ENCODE measurements at regions not wholly inside any gene's neighbourhood (a gene's known extent, or its start where the extent isn't known, plus 50 kb on each side); places are given as distances from the start of the nearest gene placed in this dataset.
"Not testable (repeated sequence)": the region's sequence is repeated elsewhere in the genome, so short reads cannot be mapped to it uniquely, and the experiment has no call there.

GRCh38 chr6:57708061-57708460, 390.6 kb downstream of the PRIM2 start:
- H3K9me3 Mint-ChIP-seq, result peaks cover 3 to 57% of the 10 kb centered on the region in 2 experiments; a peak in 4 of 5 replicates
- not testable (repeated sequence) for H3K79me1 ChIP-seq (ENCODE audit: insufficient read depth, low read depth, low read length, poor library complexity, severe bottlenecking); H3K4me1 Mint-ChIP-seq; H3K27me3 Mint-ChIP-seq (ENCODE audit: low read depth); H2BK120ac ChIP-seq (ENCODE audit: low read depth, low read length, poor library complexity, severe bottlenecking); H2BK12ac ChIP-seq (ENCODE audit: insufficient read length, low read depth, low read length); H3K27ac ChIP-seq (ENCODE audit: insufficient read length, low read depth, low read length); H2BK15ac ChIP-seq (ENCODE audit: low read depth, low read length); H3K4me1 ChIP-seq (ENCODE audit: insufficient read depth, low read length); H3K79me2 ChIP-seq (ENCODE audit: insufficient read depth, low read length); H2BK5ac ChIP-seq (ENCODE audit: insufficient read length, low read length); H3T11ph ChIP-seq (ENCODE audit: low read length); H3K27ac Mint-ChIP-seq; H2AK5ac ChIP-seq (ENCODE audit: insufficient read length, low read length); H3K9ac ChIP-seq (ENCODE audit: extremely low read depth, insufficient read length, low read length); H3K27me3 ChIP-seq (ENCODE audit: insufficient read depth, low read length); H3K56ac ChIP-seq (ENCODE audit: insufficient read length, low read depth, low read length); H3K4ac ChIP-seq (ENCODE audit: low read depth, low read length); H2AFZ ChIP-seq (ENCODE audit: low read length); H3K18ac ChIP-seq (ENCODE audit: insufficient read length, low read depth, low read length); H3K4me3 Mint-ChIP-seq; H4K20me1 ChIP-seq (ENCODE audit: control insufficient read depth, insufficient read depth, insufficient read length); DNase-seq; H3K14ac ChIP-seq (ENCODE audit: insufficient read depth, low read length); H3K4me2 ChIP-seq (ENCODE audit: insufficient read depth, insufficient read length, low read length); H4K5ac ChIP-seq (ENCODE audit: insufficient read length, low read depth, low read length); H4K91ac ChIP-seq (ENCODE audit: insufficient read length, low read depth, low read length); H3K9me3 ChIP-seq (ENCODE audit: control insufficient read depth, low read depth, low read length); H3K23ac ChIP-seq (ENCODE audit: insufficient read length, low read depth, low read length); H2BK20ac ChIP-seq (ENCODE audit: low read depth, low read length, poor library complexity, severe bottlenecking); H4K8ac ChIP-seq (replicated peaks; ENCODE audit: insufficient read length, low read depth, low read length); H3K36me3 Mint-ChIP-seq (ENCODE audit: insufficient read depth in 1 of 3, low read depth in 3 of 3); H3K23me2 ChIP-seq (ENCODE audit: insufficient read length, low read depth, low read length, poor library complexity, severe bottlenecking)

DNA sequence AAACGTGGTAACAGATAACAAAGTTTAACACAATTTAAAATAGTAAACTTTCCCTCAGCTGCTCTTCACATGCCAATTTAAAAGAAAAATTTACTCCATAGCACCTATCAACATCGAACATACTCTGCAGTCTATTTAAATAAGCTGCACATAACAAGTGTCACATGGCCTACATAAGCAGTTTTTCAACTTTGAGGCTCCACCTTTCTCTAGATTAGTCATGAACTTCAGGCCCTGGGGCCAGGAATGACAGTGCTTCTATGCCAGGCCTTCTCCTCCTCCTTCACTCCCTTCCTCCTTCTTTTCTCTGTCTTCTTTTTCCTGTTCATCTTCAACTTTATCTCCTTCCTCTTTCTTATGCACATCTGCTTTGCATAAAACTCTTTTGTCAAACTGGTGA, 405.1 kb downstream of the PRIM2 start:
- H3K79me1 ChIP-seq (ENCODE audit: insufficient read depth, low read depth, low read length, poor library complexity, severe bottlenecking); H2BK5ac ChIP-seq (ENCODE audit: insufficient read length, low read length); DNase-seq; H3K4me3 Mint-ChIP-seq; H3K36me3 Mint-ChIP-seq (ENCODE audit: insufficient read depth in 1 of 3, low read depth in 3 of 3); H3K18ac ChIP-seq (ENCODE audit: insufficient read length, low read depth, low read length); H3K27me3 ChIP-seq (ENCODE audit: insufficient read depth, low read length); H3K4me1 Mint-ChIP-seq; H3K14ac ChIP-seq (ENCODE audit: insufficient read depth, low read length); H2BK12ac ChIP-seq (ENCODE audit: insufficient read length, low read depth, low read length); H3K23me2 ChIP-seq (ENCODE audit: insufficient read length, low read depth, low read length, poor library complexity, severe bottlenecking); H3K79me2 ChIP-seq (ENCODE audit: insufficient read depth, low read length); H4K20me1 ChIP-seq (ENCODE audit: control insufficient read depth, insufficient read depth, insufficient read length); H2BK15ac ChIP-seq (ENCODE audit: low read depth, low read length); H2BK120ac ChIP-seq (ENCODE audit: low read depth, low read length, poor library complexity, severe bottlenecking); H3K9ac ChIP-seq (ENCODE audit: extremely low read depth, insufficient read length, low read length); H3T11ph ChIP-seq (ENCODE audit: low read length); H3K4me2 ChIP-seq (ENCODE audit: insufficient read depth, insufficient read length, low read length); H2BK20ac ChIP-seq (ENCODE audit: low read depth, low read length, poor library complexity, severe bottlenecking); H2AFZ ChIP-seq (ENCODE audit: low read length); H3K27ac ChIP-seq (ENCODE audit: insufficient read length, low read depth, low read length); H3K27ac Mint-ChIP-seq; H4K8ac ChIP-seq (replicated peaks; ENCODE audit: insufficient read length, low read depth, low read length); H3K4ac ChIP-seq (ENCODE audit: low read depth, low read length); H4K91ac ChIP-seq (ENCODE audit: insufficient read length, low read depth, low read length); H3K56ac ChIP-seq (ENCODE audit: insufficient read length, low read depth, low read length); H3K4me1 ChIP-seq (ENCODE audit: insufficient read depth, low read length); H4K5ac ChIP-seq (ENCODE audit: insufficient read length, low read depth, low read length); H3K27me3 Mint-ChIP-seq (ENCODE audit: low read depth); H3K23ac ChIP-seq (ENCODE audit: insufficient read length, low read depth, low read length); H2AK5ac ChIP-seq (ENCODE audit: insufficient read length, low read length); H3K9me3 ChIP-seq (ENCODE audit: control insufficient read depth, low read depth, low read length): not testable (repeated sequence)
- WGBS (ENCODE audit: extremely low coverage, insufficient read length, low lambda C conversion rate), result no CpG with 5 or more reads among the region's 2 CpGs
- H3K9me3 Mint-ChIP-seq, result peaks cover 0 to 49% of the 10 kb centered on the region in 2 experiments; a peak in 2 of 5 replicates
